ENCODE measurements at regions not wholly inside any gene's neighbourhood (a gene's known extent, or its start where the extent isn't known, plus 50 kb on each side); places are given as distances from the start of the nearest gene placed in this dataset.

DNA sequence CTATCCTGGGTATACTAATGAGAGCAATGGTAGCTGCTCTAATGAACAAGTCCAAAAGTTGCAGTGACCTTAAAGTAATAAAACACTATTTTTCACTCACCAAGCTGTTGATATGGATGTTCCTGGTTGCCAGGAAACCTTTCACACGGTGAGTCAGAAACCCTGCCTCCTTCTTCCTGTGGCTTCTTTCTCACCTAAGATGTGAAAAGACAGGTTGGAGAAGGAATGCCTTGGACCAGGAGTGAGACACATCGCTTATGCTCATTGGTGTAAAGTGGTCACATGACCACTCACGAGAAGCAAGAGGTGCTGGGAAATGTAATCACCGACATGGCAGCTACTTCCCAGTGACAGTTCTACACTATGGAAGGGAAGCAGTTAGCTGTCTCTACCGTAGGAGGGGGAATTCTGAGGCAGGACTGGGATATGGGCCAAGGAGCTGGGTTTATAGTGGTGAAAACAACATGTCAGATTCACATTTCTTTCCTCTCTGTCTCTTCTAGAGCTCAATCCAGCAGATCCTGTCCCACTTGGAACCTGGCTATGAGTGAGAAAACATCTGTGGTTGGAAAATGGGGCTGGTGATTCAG is 320.4 kb upstream of the KLF4 start:
- H3K9me3 ChIP-seq = peaks cover 5% of the 10 kb centered on the region; the same call in 1 of the 2 replicates
- H3K36me3 ChIP-seq (ENCODE audit: control insufficient read depth, insufficient read depth, low read length) = no peaks in the 10 kb centered on the region
- Mint-ChIP-seq H3K27ac (ENCODE audit: unreplicated experiment) (no peak overlapping the region), H3K27me3 (ENCODE audit: insufficient read depth, unreplicated experiment) (peaks cover 2% of the 10 kb centered on the region), H3K9me3 (ENCODE audit: unreplicated experiment) (no peaks in the 10 kb centered on the region), H3K4me3 (ENCODE audit: unreplicated experiment) (no peak overlapping the region), H3K36me3 (ENCODE audit: insufficient read depth, unreplicated experiment) (no peaks in the 10 kb centered on the region), H3K4me1 (ENCODE audit: low read depth, unreplicated experiment) (no peaks in the 10 kb centered on the region)
- BruUV-seq (replicated peaks) = no TSS peak
- no peaks in the 10 kb centered on the region for H3K4me1 ChIP-seq
- DNase-seq = no peak
- no peak overlapping the region for H3K4me3 ChIP-seq (ENCODE audit: low read depth, low read length)
- intact Hi-C loops (cut with micrococcal nuclease; ENCODE audit: unreplicated experiment) = no loop called here
- CTCF ChIA-PET = no interaction called here
- TF ChIP-seq, protein P1, sequence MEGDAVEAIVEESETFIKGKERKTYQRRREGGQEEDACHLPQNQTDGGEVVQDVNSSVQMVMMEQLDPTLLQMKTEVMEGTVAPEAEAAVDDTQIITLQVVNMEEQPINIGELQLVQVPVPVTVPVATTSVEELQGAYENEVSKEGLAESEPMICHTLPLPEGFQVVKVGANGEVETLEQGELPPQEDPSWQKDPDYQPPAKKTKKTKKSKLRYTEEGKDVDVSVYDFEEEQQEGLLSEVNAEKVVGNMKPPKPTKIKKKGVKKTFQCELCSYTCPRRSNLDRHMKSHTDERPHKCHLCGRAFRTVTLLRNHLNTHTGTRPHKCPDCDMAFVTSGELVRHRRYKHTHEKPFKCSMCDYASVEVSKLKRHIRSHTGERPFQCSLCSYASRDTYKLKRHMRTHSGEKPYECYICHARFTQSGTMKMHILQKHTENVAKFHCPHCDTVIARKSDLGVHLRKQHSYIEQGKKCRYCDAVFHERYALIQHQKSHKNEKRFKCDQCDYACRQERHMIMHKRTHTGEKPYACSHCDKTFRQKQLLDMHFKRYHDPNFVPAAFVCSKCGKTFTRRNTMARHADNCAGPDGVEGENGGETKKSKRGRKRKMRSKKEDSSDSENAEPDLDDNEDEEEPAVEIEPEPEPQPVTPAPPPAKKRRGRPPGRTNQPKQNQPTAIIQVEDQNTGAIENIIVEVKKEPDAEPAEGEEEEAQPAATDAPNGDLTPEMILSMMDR (IDR thresholded peaks at IDR 0.05; ENCODE audit: insufficient read depth in 1 of 2, low read depth in 1 of 2, low read length in 1 of 2, severe bottlenecking in 1 of 2, unreplicated experiment in 1 of 2) = no peak
- POLR2A ChIA-PET = no interaction called here
- no peaks in the 10 kb centered on the region for H3K27me3 ChIP-seq (replicated peaks; ENCODE audit: control insufficient read depth, insufficient read depth, low read length)

DNA sequence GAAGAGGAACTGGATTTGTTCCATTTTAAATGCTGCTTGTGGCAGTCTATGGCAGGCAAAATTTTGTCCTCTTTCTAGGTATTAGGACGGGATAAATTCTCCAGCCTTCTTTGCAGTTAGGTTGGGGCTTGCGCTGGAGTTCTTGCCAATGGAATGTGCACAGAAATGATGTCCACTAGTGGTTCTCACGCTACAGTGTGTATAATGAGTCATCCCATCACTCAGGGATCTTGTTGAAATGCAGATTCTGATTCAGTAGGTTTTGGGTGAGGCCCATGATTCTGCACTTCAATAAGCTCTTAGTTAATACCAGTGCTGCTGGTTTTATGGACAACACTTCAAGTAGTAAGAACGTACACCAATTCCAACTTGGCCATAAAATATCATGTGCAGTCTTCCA is 317.6 kb upstream of the KLF4 start:
- ChIA-PET POLR2A (no interaction called here), CTCF (no interaction called here)
- Histone ChIP-seq H3K9me3 (peaks cover 5% of the 10 kb centered on the region; the same call in 1 of the 2 replicates), H3K36me3 (ENCODE audit: control insufficient read depth, insufficient read depth, low read length) (no peaks in the 10 kb centered on the region), H3K4me3 (ENCODE audit: low read depth, low read length) (no peak overlapping the region), H3K27me3 (replicated peaks; ENCODE audit: control insufficient read depth, insufficient read depth, low read length) (no peaks in the 10 kb centered on the region), H3K4me1 (no peaks in the 10 kb centered on the region)
- DNase-seq = no peak
- no peak overlapping the region for H3K27ac Mint-ChIP-seq (ENCODE audit: unreplicated experiment)
- no peak overlapping the region for H3K4me3 Mint-ChIP-seq (ENCODE audit: unreplicated experiment)
- TF ChIP-seq, protein P1 (IDR thresholded peaks at IDR 0.05; ENCODE audit: insufficient read depth in 1 of 2, low read depth in 1 of 2, low read length in 1 of 2, severe bottlenecking in 1 of 2, unreplicated experiment in 1 of 2) = no peak
- no peaks in the 10 kb centered on the region for H3K9me3 Mint-ChIP-seq (ENCODE audit: unreplicated experiment)
- H3K36me3 Mint-ChIP-seq (ENCODE audit: insufficient read depth, unreplicated experiment) = no peaks in the 10 kb centered on the region
- intact Hi-C loops (cut with micrococcal nuclease; ENCODE audit: unreplicated experiment) = no loop called here
- no TSS peak for BruUV-seq (replicated peaks)
- no peaks in the 10 kb centered on the region for H3K4me1 Mint-ChIP-seq (ENCODE audit: low read depth, unreplicated experiment)
- H3K27me3 Mint-ChIP-seq (ENCODE audit: insufficient read depth, unreplicated experiment) = peaks cover 2% of the 10 kb centered on the region

DNA sequence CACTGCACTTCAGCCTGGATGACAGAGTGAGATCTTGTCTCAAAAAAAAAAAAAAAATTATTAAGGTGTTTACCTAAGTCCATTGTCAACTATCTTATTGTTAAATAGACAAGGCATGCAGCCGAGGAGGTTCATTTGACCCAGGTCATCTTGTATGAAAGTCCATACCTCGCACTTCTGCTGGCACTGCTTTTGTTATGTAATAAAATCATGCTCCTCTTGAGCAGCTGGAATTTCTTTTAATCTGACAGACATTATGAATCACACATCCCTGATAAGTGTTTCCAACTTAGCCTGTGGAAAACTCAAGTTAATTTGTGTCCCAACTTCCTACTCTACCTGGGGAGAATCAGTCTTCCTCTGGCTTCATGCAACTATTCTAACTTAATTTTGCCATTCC is 315.6 kb upstream of the KLF4 start:
- H3K9me3 Mint-ChIP-seq (ENCODE audit: unreplicated experiment) = no peaks in the 10 kb centered on the region
- H3K4me3 Mint-ChIP-seq (ENCODE audit: unreplicated experiment) = no peak overlapping the region
- no peak for DNase-seq
- BruUV-seq (replicated peaks) = no TSS peak
- Histone ChIP-seq H3K36me3 (ENCODE audit: control insufficient read depth, insufficient read depth, low read length) (no peaks in the 10 kb centered on the region), H3K4me1 (no peaks in the 10 kb centered on the region), H3K4me3 (ENCODE audit: low read depth, low read length) (no peak overlapping the region), H3K9me3 (peaks cover 5% of the 10 kb centered on the region; the same call in 1 of the 2 replicates), H3K27me3 (replicated peaks; ENCODE audit: control insufficient read depth, insufficient read depth, low read length) (no peaks in the 10 kb centered on the region)
- H3K27ac Mint-ChIP-seq (ENCODE audit: unreplicated experiment) = no peak overlapping the region
- peaks cover 2% of the 10 kb centered on the region for H3K27me3 Mint-ChIP-seq (ENCODE audit: insufficient read depth, unreplicated experiment)
- TF ChIP-seq, protein P1 (IDR thresholded peaks at IDR 0.05; ENCODE audit: insufficient read depth in 1 of 2, low read depth in 1 of 2, low read length in 1 of 2, severe bottlenecking in 1 of 2, unreplicated experiment in 1 of 2) = no peak
- no peaks in the 10 kb centered on the region for H3K36me3 Mint-ChIP-seq (ENCODE audit: insufficient read depth, unreplicated experiment)
- ChIA-PET POLR2A (no interaction called here), CTCF (no interaction called here)
- H3K4me1 Mint-ChIP-seq (ENCODE audit: low read depth, unreplicated experiment) = no peaks in the 10 kb centered on the region
- intact Hi-C loops (cut with micrococcal nuclease; ENCODE audit: unreplicated experiment) = no loop called here

Measured in Caco-2 (cell line).